ENCODE measurements at regions not wholly inside any gene's neighbourhood (a gene's known extent, or its start where the extent isn't known, plus 50 kb on each side); places are given as distances from the start of the nearest gene placed in this dataset.

GRCh38 chr7:23981314-23981713 lies 271.3 kb downstream of the STK31 start:
- no peak for ATAC-seq

DNA sequence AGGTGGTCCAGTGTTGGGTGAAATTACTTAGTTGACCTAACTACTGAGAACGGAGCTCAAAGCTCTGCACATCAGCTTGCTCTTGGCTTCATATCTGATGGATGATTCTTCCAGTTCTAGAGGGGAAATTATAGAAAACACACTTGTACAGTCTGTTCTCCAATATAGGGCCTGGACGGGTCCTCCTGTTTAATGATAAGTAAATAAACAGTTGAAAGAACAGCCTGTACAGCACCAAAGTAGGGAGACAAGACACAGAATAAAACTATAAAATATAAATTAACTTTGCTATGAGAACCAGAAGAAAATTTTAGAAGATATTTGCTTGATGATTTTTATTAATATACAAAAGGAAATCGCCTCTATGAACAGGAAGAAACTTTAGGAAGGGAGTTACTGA lies 271.7 kb downstream of the STK31 start:
- no peak for ATAC-seq

DNA sequence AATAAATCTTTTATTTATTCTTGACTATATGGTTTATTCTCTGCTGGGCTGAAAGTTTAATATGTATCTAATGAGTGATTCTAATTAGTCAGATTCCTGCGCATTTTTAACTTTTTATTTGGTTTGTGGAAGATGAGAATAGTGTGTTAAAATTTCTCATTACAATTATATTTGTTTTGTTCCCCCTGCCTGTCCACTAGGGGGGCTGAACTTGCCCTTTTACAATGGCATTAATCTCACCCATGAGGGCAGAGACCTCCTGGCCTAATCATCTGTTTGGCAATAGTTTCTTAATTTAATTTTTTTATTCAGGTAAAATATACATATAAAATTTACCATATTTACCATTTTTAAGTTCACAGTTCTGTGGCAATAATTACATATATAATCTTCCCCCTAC lies 278.5 kb upstream of the NPY start:
- ATAC-seq: no peak

GRCh38 chr7:24010495-24010894 lies 273.5 kb upstream of the NPY start:
- no peak for ATAC-seq

GRCh38 chr7:24017519-24017918 lies 266.5 kb upstream of the NPY start:
- no peak for ATAC-seq

DNA sequence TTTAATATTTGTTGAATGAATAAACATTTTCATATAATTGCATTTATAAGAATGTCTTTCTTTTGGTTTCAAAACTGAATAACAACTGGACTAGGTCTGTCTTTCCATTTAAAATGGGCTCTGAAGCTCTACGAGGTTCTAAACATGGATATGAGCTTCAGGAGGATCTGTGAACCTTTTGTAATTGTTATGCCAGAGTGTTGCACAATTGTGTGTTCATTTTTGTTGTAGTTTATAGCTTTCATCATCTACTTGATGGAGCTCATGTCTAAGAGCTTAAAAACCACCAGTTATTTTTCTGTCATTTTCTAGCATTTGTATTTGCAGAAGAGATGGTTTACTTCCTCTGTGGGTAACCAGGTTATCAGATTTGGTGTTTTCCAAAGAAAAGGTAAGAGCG lies 265.7 kb upstream of the NPY start:
- ATAC-seq: no peak

- ATAC-seq: no peak
Measured at GRCh38 chr7:24019841-24020240, 264.1 kb upstream of the NPY start.

DNA sequence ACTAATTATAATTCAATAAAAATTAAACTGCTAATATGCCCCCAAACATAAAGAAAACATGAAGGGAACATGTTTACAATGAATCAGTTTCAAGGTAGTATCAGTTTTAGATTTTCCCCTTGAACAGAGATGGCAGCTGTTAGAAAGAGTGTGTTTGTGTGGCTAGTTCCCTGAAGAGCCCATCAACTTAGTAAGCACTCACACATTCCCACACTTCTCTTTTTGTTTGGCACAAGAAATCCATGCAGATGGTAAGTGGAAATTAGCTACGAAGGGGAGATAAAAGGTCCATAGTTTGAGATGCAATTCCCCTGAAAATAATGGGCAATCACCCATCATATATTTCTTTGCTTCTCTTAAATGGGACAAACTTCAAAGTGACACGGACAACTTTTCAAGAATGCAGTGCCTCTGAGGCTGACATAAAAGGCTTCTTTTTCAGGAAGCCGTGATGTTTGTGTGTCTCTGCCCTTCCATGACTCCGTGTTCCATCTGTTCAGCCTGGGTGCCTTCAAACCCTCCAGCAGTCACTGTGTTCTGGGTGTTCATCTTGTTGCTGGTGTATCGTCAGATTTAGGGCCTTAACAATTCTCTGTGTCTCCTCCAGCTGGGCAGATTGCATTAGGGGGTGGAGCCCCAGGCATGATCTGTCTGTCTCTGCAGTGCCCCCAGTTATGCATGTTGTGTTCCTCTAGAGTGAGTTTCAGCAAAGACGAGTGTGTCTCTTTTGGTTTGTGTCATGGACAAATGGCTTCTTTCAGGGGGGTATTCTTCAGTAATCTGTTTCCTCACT lies 259.5 kb upstream of the NPY start:
- ATAC-seq: no peak

GRCh38 chr7:24025094-24025493 lies 258.9 kb upstream of the NPY start:
- ATAC-seq: no peak

DNA sequence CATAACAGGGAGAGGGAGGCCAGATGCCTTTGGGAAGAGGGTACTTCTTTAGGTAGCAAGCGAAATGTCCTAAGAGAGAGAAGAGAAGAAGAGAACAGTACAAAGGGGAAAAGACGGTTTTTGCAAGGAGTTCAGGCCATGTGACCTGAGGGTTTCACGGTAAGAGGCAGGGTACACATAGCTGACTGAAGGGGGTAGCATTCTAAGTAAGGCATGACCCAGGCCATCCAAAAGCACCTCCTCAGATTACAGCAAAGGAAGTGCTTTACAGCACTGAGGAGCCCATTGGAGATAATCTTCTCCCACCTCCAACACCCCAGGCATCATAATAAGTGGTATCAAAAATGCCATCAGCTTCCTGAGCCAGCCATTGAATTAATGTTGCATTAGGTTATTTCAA lies 258.2 kb upstream of the NPY start:
- ATAC-seq: no peak

DNA sequence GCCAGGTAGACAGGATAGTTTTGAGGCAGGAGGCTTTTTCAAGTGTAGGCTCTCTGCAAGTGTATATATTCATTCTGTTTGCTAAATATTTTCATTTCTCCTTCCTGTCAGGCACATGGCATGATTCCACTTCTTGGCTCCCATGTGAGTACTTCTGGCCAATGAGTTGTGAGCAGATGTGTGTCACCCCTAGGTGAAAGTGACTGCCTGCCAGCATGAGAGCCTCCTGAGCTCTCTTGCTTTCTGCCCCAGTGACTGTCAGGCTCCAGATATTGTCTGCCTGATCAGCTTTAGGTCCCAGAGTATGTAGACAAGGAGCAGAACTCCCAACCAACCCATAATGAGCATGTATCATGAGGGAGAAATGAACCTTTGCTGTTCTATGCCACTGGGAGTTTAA lies 257.6 kb upstream of the NPY start:
- no peak for ATAC-seq

- ATAC-seq: no peak
Measured at GRCh38 chr7:24029068-24029467, 254.9 kb upstream of the NPY start.

- ATAC-seq: no peak
Measured at GRCh38 chr7:24034251-24034650, 249.7 kb upstream of the NPY start.

- no peak for ATAC-seq
Measured at GRCh38 chr7:24035366-24036032, 248.5 kb upstream of the NPY start.

DNA sequence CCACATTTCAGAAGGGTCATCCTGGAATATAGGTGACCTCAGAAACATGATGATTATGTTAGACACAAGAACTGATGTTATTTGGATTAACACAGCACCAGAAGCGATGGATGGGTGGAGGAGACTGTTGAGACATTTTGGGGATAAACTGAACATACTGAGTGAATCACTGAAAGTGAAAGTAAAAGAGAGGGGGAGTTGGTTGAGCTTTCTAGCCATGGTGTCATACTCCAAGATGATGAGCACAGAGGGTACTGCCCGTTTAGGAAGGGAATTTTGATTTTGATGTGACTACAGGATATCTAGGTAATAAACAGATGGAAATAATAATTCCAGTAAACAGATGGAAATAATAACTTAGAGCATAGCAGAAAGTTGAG lies 248.0 kb upstream of the NPY start:
- peak in 1 of 2 donors; percentile 45 for ATAC-seq

DNA sequence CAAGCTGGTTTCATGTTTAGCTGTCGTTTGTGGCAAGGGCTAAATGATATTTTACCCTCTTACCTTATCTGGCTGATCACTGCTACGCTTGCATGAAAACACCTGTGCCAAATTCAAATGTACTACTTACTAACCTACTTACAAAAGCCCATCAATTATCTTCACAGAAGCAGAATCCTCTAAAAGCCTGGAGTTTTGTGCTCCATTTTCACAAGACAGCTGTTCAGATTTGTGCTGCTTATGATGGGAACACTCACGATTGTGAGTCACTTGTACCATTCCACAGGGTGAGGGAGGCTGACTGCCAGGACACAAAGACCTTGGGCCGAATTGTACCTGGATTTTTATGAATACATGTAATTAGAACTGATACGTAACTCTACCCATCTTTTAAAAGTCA lies 245.0 kb upstream of the NPY start:
- ATAC-seq: no peak

DNA sequence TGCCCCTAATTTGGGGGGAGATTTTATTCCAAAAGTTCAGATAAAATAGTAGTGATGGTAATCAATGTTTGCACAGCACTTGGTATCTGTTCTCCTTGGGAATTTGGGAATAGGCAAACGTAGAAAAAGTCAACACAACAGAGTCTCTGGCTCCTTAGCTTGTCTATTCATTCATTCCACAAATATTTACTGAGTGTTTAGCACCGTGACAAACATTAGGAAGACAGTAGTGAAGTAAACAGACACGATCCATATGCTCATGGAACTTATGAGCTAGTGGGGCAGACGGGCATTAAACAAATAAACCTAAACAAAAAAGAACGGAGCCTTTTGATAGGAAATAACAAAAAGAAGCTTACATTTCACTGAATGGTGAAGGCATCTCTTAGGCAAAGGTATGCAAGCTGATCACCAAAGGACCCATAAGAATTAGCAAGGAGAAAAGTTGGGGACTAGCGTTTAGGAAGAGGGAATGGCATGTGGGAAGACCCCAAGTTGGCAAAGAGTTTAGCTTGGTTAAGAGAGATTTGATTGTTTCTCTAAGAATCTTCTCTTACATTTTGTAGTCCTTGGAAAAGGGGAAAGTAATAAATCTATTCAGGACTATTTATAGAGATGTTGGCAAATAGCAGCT lies 243.9 kb upstream of the NPY start:
- ATAC-seq: no peak

- ATAC-seq: no peak
Measured at GRCh38 chr7:24042028-24042427, 242.0 kb upstream of the NPY start.

GRCh38 chr7:24049296-24049695 lies 234.7 kb upstream of the NPY start:
- no peak for ATAC-seq

DNA sequence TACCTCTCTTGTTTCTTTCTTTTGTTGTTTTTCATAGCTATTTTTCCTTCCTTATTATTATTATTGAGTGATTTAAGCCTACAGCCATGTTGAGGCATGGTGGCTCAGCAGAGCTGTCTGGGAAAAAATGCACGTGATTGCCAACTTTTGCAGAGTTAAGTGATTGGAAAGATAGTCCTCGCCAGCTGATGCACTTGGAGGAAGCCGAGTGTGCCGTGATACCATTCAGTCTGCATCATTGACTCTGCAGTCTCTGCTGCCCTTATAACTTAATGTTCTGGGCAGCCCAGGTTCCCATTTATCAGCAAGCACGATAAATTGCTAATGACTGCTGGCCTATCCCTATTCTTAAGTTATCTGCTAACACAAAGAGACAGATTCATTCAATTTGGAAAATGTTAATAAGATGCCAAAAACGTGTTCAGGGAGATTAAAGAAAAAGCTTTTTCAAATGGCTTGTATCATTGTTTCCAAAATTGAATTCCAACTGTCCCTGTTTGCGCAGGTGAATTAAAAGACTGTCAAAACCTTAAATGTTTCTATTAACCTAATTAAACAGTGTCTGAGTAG lies 232.9 kb upstream of the NPY start:
- no peak for ATAC-seq

- ATAC-seq: no peak
Measured at GRCh38 chr7:24051651-24052050, 232.3 kb upstream of the NPY start.

DNA sequence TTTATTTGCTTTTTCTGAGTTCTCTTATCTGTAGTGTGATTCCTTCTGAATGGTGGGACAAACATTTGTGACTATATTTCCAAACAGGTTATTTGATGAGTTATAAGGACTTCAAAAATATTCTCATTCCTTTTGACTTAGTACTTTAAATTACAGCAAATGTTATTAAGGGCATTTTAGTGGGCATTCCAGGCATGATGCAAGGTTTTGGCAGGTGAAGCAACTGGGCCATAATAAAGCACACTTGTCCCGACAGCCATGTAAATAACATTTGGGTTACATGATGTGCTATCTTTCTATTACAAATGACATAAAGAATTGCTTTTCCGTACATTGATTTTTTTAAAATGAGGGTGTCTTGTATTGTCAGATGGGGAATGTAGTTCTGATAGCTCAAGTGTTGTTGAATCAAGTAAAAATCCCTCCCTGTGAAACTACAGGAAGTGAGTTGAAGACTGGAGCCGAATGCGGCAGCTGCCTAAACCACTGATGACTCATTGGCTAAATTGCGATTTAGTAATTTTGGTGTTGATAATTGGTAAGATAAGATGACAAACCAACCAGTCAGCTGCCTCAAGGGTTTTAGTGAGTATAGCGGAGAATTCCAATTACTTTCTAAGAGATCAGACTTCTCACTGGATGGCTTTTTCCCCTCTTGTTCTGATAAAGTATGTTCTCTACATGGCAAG lies 231.3 kb upstream of the NPY start:
- ATAC-seq: no peak

DNA sequence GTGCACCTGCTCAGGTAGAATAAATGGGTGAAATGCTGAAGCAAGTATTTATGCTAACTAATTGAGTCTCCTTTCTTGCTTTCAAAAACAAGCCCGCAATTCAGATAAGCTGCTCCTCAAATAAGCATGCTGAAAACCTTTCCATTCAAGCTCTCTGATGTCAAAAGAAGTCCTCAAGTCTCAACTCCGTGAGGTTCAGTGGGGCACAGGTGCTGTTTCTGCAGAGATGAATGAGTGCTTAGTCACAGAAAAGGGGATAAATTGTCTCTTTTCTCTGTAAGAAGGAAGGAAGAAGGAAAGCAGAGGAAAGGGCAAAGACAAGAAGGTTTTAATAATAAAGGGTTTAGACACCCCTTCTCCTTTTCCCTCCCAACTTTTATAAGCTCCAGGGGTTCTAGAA lies 229.8 kb upstream of the NPY start:
- no peak for ATAC-seq

Measured in activated CD4-positive, CD25-positive, alpha-beta regulatory T cell treated with anti-CD3 and anti-CD28 coated beads, Interleukin-2, amount 50 U/mL, for 24 hours (primary cell).